ENCODE measurements at regions not wholly inside any gene's neighbourhood (a gene's known extent, or its start where the extent isn't known, plus 50 kb on each side); places are given as distances from the start of the nearest gene placed in this dataset.

DNA sequence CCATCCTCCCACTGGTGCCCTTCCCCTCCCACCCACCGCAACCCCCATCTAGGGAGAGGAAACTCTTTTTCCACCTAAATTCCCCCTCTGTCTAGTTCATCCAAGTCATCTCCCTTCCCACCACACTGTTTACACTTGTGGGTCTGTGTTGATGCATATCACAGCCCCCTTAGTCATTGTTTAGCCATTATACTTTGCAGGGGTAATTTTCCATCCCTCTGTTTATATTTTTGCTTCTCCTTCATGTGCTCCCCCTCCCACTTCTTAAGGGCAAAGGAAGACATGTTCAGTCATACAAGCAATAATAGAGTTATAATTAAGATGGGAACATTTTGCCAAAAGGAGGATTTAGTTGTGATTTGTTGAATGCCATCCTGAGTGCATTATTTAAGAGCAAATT lies 187.8 kb upstream of the TNP1 start (continued):
- TF ChIP-seq MXI1 (IDR thresholded peaks at IDR 0.05; ENCODE audit: low read depth, low read length), result no peak

- H3K79me2 ChIP-seq (ENCODE audit: insufficient read depth), result no peaks in the 10 kb centered on the region
- H3F3A ChIP-seq (replicated peaks; ENCODE audit: insufficient read depth), result no peaks in the 10 kb centered on the region
- ChIA-PET POLR2A (no interaction called here), CTCF (no interaction called here)
- no peaks in the 10 kb centered on the region for H3K9me3 ChIP-seq
- no peak overlapping the region for H3K4me2 ChIP-seq
- no peak for DNase-seq
- no peak for TF ChIP-seq RCOR1 (IDR thresholded peaks at IDR 0.05; ENCODE audit: low read length)
- H3K9me2 ChIP-seq, result no peaks in the 10 kb centered on the region
- H4K20me1 ChIP-seq (ENCODE audit: insufficient read depth), result no peaks in the 10 kb centered on the region
- no peaks in the 10 kb centered on the region for H3K36me3 ChIP-seq (replicated peaks in 1 of 2; ENCODE audit: control insufficient read depth in 1 of 2, insufficient read depth in 2 of 2, low read length in 1 of 2)
- no peak overlapping the region for H3K4me3 ChIP-seq (ENCODE audit: low read depth in 2 of 2, low read length in 1 of 2)
- no peak overlapping the region for H3K27ac ChIP-seq (ENCODE audit: low read depth in 2 of 2, low read length in 1 of 2)
- no peak overlapping the region for H2AFZ ChIP-seq (ENCODE audit: low read depth)
- H3K27me3 ChIP-seq (ENCODE audit: insufficient read depth), result no peaks in the 10 kb centered on the region
- 74% methylated on average over 3 of the region's 3 CpGs for WGBS (ENCODE audit: low lambda C conversion rate)
- H3K9ac ChIP-seq, result no peak overlapping the region
- H3K4me1 ChIP-seq (ENCODE audit: control insufficient read depth in 1 of 2, insufficient read depth in 2 of 2, low read depth in 1 of 2, low read length in 1 of 2), result peaks cover 0 to 2% of the 10 kb centered on the region in 2 experiments; a peak in 1 of 4 replicates
Observed at GRCh38 chr2:217047209-217047608, 187.3 kb upstream of the TNP1 start.

GRCh38 chr2:217045700-217046475 lies 186.0 kb upstream of the TNP1 start:
- WGBS (ENCODE audit: low lambda C conversion rate), result 75% methylated on average over 7 of the region's 7 CpGs
- DNase-seq, result no peak
- Histone ChIP-seq H2AFZ (ENCODE audit: low read depth) (no peak overlapping the region), H3K79me2 (ENCODE audit: insufficient read depth) (no peaks in the 10 kb centered on the region), H3K9me2 (no peaks in the 10 kb centered on the region), H3K9me3 (no peaks in the 10 kb centered on the region), H3K4me2 (0 out of 2 replicates have a peak overlapping the region, but pooled peaks have one; percentile 13), H3K9ac (no peak overlapping the region), H3K4me3 (ENCODE audit: low read depth in 2 of 2, low read length in 1 of 2) (no peak overlapping the region), H3K27me3 (ENCODE audit: insufficient read depth) (no peaks in the 10 kb centered on the region), H3F3A (replicated peaks; ENCODE audit: insufficient read depth) (no peaks in the 10 kb centered on the region), H3K36me3 (replicated peaks in 1 of 2; ENCODE audit: control insufficient read depth in 1 of 2, insufficient read depth in 2 of 2, low read length in 1 of 2) (no peaks in the 10 kb centered on the region), H3K4me1 (ENCODE audit: control insufficient read depth in 1 of 2, insufficient read depth in 2 of 2, low read depth in 1 of 2, low read length in 1 of 2) (peaks cover 0 to 2% of the 10 kb centered on the region in 2 experiments; a peak in 1 of 4 replicates), H4K20me1 (ENCODE audit: insufficient read depth) (no peaks in the 10 kb centered on the region), H3K27ac (ENCODE audit: low read depth in 2 of 2, low read length in 1 of 2) (peak overlapping the region in 1 of 2 experiments; percentile 34; a peak in 1 of 4 replicates)
- CTCF ChIA-PET, result no interaction called here
- POLR2A ChIA-PET, result no interaction called here
- TF ChIP-seq NRF1 (IDR thresholded peaks at IDR 0.05; ENCODE audit: low read depth, low read length), result no peak

DNA sequence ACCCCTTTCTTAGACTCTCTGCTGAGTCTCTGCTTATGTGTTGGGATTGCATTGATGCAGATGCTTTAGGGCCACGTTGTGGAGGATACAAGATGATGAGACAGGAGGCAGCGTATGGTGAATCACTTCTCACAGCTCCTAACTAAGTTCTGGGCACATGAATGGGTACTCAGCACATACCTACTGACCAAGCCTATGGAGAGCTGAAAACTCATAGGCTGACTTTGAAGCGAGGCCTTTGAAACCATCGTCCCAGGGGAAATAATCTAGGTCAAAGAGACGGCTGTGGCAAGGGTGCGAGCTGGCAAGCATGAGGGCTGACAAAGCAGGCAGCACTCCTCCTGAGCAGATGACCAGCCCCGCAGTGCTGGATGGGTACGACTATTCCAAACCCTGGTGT lies 180.2 kb upstream of the TNP1 start:
- Histone ChIP-seq H3F3A (replicated peaks; ENCODE audit: insufficient read depth) (no peaks in the 10 kb centered on the region), H3K4me1 (ENCODE audit: control insufficient read depth in 1 of 2, insufficient read depth in 2 of 2, low read depth in 1 of 2, low read length in 1 of 2) (peaks cover 0 to 8% of the 10 kb centered on the region in 2 experiments; a peak in 1 of 4 replicates), H3K27me3 (ENCODE audit: insufficient read depth) (no peaks in the 10 kb centered on the region), H4K20me1 (ENCODE audit: insufficient read depth) (no peaks in the 10 kb centered on the region), H2AFZ (ENCODE audit: low read depth) (no peak overlapping the region), H3K9ac (no peak overlapping the region), H3K27ac (ENCODE audit: low read depth in 2 of 2, low read length in 1 of 2) (no peak overlapping the region), H3K9me2 (no peaks in the 10 kb centered on the region), H3K4me2 (no peak overlapping the region), H3K4me3 (ENCODE audit: low read depth in 2 of 2, low read length in 1 of 2) (no peak overlapping the region), H3K36me3 (replicated peaks in 1 of 2; ENCODE audit: control insufficient read depth in 1 of 2, insufficient read depth in 2 of 2, low read length in 1 of 2) (no peaks in the 10 kb centered on the region), H3K79me2 (ENCODE audit: insufficient read depth) (no peaks in the 10 kb centered on the region), H3K9me3 (no peaks in the 10 kb centered on the region)
- TF ChIP-seq, protein P1, sequence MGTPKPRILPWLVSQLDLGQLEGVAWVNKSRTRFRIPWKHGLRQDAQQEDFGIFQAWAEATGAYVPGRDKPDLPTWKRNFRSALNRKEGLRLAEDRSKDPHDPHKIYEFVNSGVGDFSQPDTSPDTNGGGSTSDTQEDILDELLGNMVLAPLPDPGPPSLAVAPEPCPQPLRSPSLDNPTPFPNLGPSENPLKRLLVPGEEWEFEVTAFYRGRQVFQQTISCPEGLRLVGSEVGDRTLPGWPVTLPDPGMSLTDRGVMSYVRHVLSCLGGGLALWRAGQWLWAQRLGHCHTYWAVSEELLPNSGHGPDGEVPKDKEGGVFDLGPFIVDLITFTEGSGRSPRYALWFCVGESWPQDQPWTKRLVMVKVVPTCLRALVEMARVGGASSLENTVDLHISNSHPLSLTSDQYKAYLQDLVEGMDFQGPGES (IDR thresholded peaks at IDR 0.05; ENCODE audit: low read depth, low read length), result no peak
- no peak for TF ChIP-seq RAD21 (IDR thresholded peaks at IDR 0.05; ENCODE audit: low read length)
- TF ChIP-seq CHD2 (IDR thresholded peaks at IDR 0.05; ENCODE audit: low read length, partially characterized antibody), result no peak
- no peak for TF ChIP-seq RXRA (IDR thresholded peaks at IDR 0.05; ENCODE audit: borderline replicate concordance, low read depth)
- no peak for TF ChIP-seq FOSL2 (IDR thresholded peaks at IDR 0.05; ENCODE audit: borderline replicate concordance, low read depth)
- ChIA-PET CTCF (interaction anchor here (2.2 kb wide), 1 partner anchor 10 kb away, joined by 6 read pairs; no protein-coding TSS in a partner anchor), POLR2A (no interaction called here)
- WGBS (ENCODE audit: low lambda C conversion rate), result 59% methylated on average over 2 of the region's 8 CpGs
- DNase-seq, result no peak
